Prostate gland (tissue), 2 donors: ENCODE measurements at regions not wholly inside any gene's neighbourhood (a gene's known extent, or its start where the extent isn't known, plus 50 kb on each side); places are given as distances from the start of the nearest gene placed in this dataset.
"Not testable (repeated sequence)": the region's sequence is repeated elsewhere in the genome, so short reads cannot be mapped to it uniquely, and the experiment has no call there.

ENCODE experiments used
- DNase-seq: peaks from one replicate; pipeline ENCODE4 v3.0.0-alpha.2; 2019; ENCODE audit warnings: low spot score
- H3K27ac ChIP-seq, 2 donors: fragments of 200-600 bp; sonication (generic); 2 replicates each; pipeline ENCODE4 v1.5.1; 2017 to 2019
- H3K27me3 ChIP-seq: fragments of 200-600 bp; sonication (generic); replicated peaks from 2 replicates; pipeline ENCODE4 v1.5.1; 2019; ENCODE audit not compliant: insufficient read depth
- H3K36me3 ChIP-seq, 2 donors: fragments of 200-600 bp; sonication (generic); 1 replicate in 1 of 2; 2 replicates in 1 of 2; pipeline versions ENCODE4 v1.5.1 to v1.8.1; 2017 to 2019
- H3K4me1 ChIP-seq: fragments of 200-600 bp; sonication (generic); replicated peaks from 2 replicates; pipeline ENCODE4 v1.5.1; 2019
- H3K4me3 ChIP-seq, 2 donors: fragments of 200-600 bp; sonication (generic); 2 replicates each; pipeline ENCODE4 v1.5.1; 2017 to 2019
- H3K9me3 ChIP-seq: fragments of 200-600 bp; sonication (generic); 2 replicates; pipeline ENCODE4 v1.5.1; 2017
- POLR2A ChIP-seq: fragments of 450-650 bp; IDR thresholded peaks from one replicate; pipeline ENCODE4 v1.6.1; 2016; ENCODE audit warnings: antibody characterized with exemption, mild to moderate bottlenecking
- POLR2AphosphoS5 ChIP-seq: sonication (generic); formaldehyde crosslinking; IDR thresholded peaks from one replicate; pipeline ENCODE4 v1.6.1; 2017; ENCODE audit warnings: antibody characterized with exemption
- WGBS: methylation state at CpG from one replicate; pipeline ENCODE4 v1.1.5; 2018; 5-methylcytosine and 5-hydroxymethylcytosine counted together
- intact Hi-C: fragments of 100-400 bp; cut with DNase I; formaldehyde crosslinking; loops from one replicate; pipeline ENCODE4 v1.14.2; 2022
- TF ChIP-seq, protein P1 (sequence below), 4 experiments: fragments of 200-600 bp in 2 of 4; fragments of 450-650 bp in 2 of 4; sonication (generic) in 2 of 4; IDR thresholded peaks; 1 replicate in 3 of 4; 2 replicates in 1 of 4; pipeline ENCODE4 v1.5.1; 2016 to 2019; ENCODE audit warnings: antibody characterized with exemption in 4 of 4, mild to moderate bottlenecking in 2 of 4, moderate library complexity in 2 of 4

- no peak for TF ChIP-seq POLR2AphosphoS5
- TF ChIP-seq POLR2A: no peak
- TF ChIP-seq, protein P1, sequence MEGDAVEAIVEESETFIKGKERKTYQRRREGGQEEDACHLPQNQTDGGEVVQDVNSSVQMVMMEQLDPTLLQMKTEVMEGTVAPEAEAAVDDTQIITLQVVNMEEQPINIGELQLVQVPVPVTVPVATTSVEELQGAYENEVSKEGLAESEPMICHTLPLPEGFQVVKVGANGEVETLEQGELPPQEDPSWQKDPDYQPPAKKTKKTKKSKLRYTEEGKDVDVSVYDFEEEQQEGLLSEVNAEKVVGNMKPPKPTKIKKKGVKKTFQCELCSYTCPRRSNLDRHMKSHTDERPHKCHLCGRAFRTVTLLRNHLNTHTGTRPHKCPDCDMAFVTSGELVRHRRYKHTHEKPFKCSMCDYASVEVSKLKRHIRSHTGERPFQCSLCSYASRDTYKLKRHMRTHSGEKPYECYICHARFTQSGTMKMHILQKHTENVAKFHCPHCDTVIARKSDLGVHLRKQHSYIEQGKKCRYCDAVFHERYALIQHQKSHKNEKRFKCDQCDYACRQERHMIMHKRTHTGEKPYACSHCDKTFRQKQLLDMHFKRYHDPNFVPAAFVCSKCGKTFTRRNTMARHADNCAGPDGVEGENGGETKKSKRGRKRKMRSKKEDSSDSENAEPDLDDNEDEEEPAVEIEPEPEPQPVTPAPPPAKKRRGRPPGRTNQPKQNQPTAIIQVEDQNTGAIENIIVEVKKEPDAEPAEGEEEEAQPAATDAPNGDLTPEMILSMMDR (IDR thresholded peaks at IDR 0.05): no peak
- 24% methylated on average over 3 of the region's 3 CpGs for WGBS
- Histone ChIP-seq H3K4me3 (no peak overlapping the region), H3K4me1 (no peaks in the 10 kb centered on the region), H3K36me3 (no peaks in the 10 kb centered on the region), H3K9me3 (no peaks in the 10 kb centered on the region), H3K27ac (no peak overlapping the region), H3K27me3 (no peaks in the 10 kb centered on the region)
- intact Hi-C loops: no loop called here
- DNase-seq: no peak
Observed at GRCh38 chr5:72596956-72597355, 89.7 kb upstream of the ZNF366 start.

GRCh38 chr5:72588640-72589039 lies 81.4 kb upstream of the ZNF366 start:
- Histone ChIP-seq H3K4me3 (no peak overlapping the region), H3K27me3 (no peaks in the 10 kb centered on the region), H3K36me3 (no peaks in the 10 kb centered on the region), H3K27ac (no peak overlapping the region), H3K4me1 (no peaks in the 10 kb centered on the region), H3K9me3 (no peaks in the 10 kb centered on the region)
- TF ChIP-seq, protein P1 (IDR thresholded peaks at IDR 0.05): no peak
- TF ChIP-seq POLR2A: no peak
- TF ChIP-seq POLR2AphosphoS5: no peak
- intact Hi-C loops: no loop called here
- WGBS: 95% methylated on average over 4 of the region's 4 CpGs
- DNase-seq: no peak

DNA sequence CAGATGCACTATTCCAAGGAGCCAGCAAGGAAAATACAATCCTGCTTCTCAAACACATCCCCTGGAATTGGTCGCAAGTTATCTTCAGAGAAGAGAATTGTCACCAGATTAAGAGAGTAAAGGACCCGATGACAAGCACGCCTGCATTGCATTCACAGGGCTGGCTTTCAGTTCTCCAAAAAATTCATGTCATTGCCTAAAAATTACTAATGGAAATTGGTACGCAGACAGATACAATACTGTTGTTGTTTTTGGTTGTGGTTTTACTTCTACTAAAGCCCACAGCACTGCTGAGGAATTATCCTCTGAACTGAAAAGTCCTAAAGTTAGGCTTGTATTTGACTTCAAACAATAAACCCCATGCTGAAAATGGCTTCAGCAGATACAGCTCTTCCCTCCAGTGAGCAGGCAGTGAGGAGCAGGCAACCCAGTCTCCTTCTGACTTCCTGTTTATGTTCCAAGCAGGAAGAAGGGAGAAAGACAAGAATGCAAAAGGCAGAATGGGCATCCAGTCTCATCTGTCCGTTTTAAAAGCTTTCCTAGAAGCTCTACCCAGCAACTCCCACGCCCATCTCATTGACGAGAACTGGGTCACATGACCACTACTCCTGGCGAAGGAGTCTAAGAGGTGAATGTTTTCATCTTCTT lies 80.6 kb upstream of the ZNF366 start:
- H3K4me3 ChIP-seq: no peak overlapping the region
- no peaks in the 10 kb centered on the region for H3K36me3 ChIP-seq
- 87% methylated on average over 8 of the region's 8 CpGs for WGBS
- intact Hi-C loops: no loop called here
- H3K27me3 ChIP-seq: no peaks in the 10 kb centered on the region
- no peaks in the 10 kb centered on the region for H3K4me1 ChIP-seq
- no peak overlapping the region for H3K27ac ChIP-seq
- TF ChIP-seq, protein P1 (IDR thresholded peaks at IDR 0.05): no peak
- no peak for TF ChIP-seq POLR2AphosphoS5
- TF ChIP-seq POLR2A: no peak
- no peak for DNase-seq
- no peaks in the 10 kb centered on the region for H3K9me3 ChIP-seq

GRCh38 chr5:72586788-72587530 lies 79.7 kb upstream of the ZNF366 start:
- no peak overlapping the region for H3K27ac ChIP-seq
- H3K36me3 ChIP-seq: no peaks in the 10 kb centered on the region
- no peak for DNase-seq
- no peaks in the 10 kb centered on the region for H3K27me3 ChIP-seq
- WGBS: 97% methylated on average over 3 of the region's 3 CpGs
- H3K4me1 ChIP-seq: no peaks in the 10 kb centered on the region
- H3K9me3 ChIP-seq: no peaks in the 10 kb centered on the region
- TF ChIP-seq POLR2AphosphoS5: no peak
- no peak for TF ChIP-seq POLR2A
- TF ChIP-seq, protein P1 (IDR thresholded peaks at IDR 0.05): no peak
- intact Hi-C loops: no loop called here
- H3K4me3 ChIP-seq: no peak overlapping the region

DNA sequence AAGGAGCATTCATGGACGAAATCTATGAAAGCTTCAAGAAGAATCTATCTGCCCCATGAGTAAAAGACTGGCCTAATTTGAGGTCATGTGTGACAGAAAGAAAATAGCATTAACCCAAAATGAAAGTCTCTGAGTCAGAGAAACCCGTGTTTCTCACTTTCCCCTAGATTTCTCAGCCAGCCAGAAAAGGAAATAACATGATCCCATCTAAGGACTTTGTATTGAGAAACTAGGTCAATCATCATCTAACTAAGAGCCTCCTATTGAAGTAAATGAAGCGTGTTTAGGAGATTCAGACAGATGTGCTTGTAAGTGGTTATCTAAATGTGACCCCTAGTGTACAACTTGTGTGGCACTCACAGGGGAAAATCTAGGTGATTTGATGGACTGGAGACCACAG lies 77.3 kb upstream of the ZNF366 start:
- intact Hi-C loops: no loop called here
- Histone ChIP-seq H3K4me1 (no peaks in the 10 kb centered on the region), H3K27ac (no peak overlapping the region), H3K9me3 (no peaks in the 10 kb centered on the region), H3K4me3 (no peak overlapping the region), H3K36me3 (no peaks in the 10 kb centered on the region), H3K27me3 (no peaks in the 10 kb centered on the region)
- 69% methylated on average over 3 of the region's 3 CpGs for WGBS
- DNase-seq: no peak
- no peak for TF ChIP-seq POLR2AphosphoS5
- TF ChIP-seq, protein P1 (IDR thresholded peaks at IDR 0.05): no peak
- no peak for TF ChIP-seq POLR2A

- 91% methylated on average over 2 of the region's 2 CpGs for WGBS
Observed at GRCh38 chr5:72579290-72579689, 72.1 kb upstream of the ZNF366 start.

More at GRCh38 chr5:72579290-72579689, 72.1 kb upstream of the ZNF366 start:
- H3K4me1 ChIP-seq, intact Hi-C loops, H3K4me3 ChIP-seq, H3K27ac ChIP-seq, H3K27me3 ChIP-seq, DNase-seq, H3K9me3 ChIP-seq, H3K36me3 ChIP-seq: not testable (repeated sequence)
